CMK (cell line): ENCODE measurements at regions not wholly inside any gene's neighbourhood (a gene's known extent, or its start where the extent isn't known, plus 50 kb on each side); places are given as distances from the start of the nearest gene placed in this dataset.
"Not testable (repeated sequence)": the region's sequence is repeated elsewhere in the genome, so short reads cannot be mapped to it uniquely, and the experiment has no call there.

Source experiments
- DNase-seq: peaks from one replicate; pipeline ENCODE4 v3.0.0-alpha.2; 2010; ENCODE audit warnings: low read depth

- DNase-seq = no peak
Observed at GRCh38 chr1:102529446-102529845, 532.7 kb upstream of the OLFM3 start.

- no peak for DNase-seq
Observed at GRCh38 chr1:102500758-102501157, 504.0 kb upstream of the OLFM3 start.

GRCh38 chr1:102498929-102499328 lies 502.2 kb upstream of the OLFM3 start:
- no peak for DNase-seq

GRCh38 chr1:102497810-102498209 lies 501.1 kb upstream of the OLFM3 start:
- DNase-seq = not testable (repeated sequence)

GRCh38 chr1:102472520-102472919 lies 475.8 kb upstream of the OLFM3 start:
- DNase-seq = no peak

- no peak for DNase-seq
Observed at GRCh38 chr1:102470767-102471166, 474.0 kb upstream of the OLFM3 start.

GRCh38 chr1:102466487-102466886 lies 469.8 kb upstream of the OLFM3 start:
- no peak for DNase-seq

GRCh38 chr1:102463328-102463727 lies 466.6 kb upstream of the OLFM3 start:
- no peak for DNase-seq

- DNase-seq = not testable (repeated sequence)
Observed at GRCh38 chr1:102442317-102442716, 445.6 kb upstream of the OLFM3 start.

- DNase-seq = no peak
Observed at GRCh38 chr1:102435483-102435882, 438.8 kb upstream of the OLFM3 start.

- no peak for DNase-seq
Observed at GRCh38 chr1:102434421-102434820, 437.7 kb upstream of the OLFM3 start.

- DNase-seq = no peak
Observed at GRCh38 chr1:102431253-102431652, 434.5 kb upstream of the OLFM3 start.

GRCh38 chr1:102420034-102420433 lies 423.3 kb upstream of the OLFM3 start:
- DNase-seq = no peak
